Glutamatergic neuron (in vitro differentiated cells): ENCODE measurements at regions not wholly inside any gene's neighbourhood (a gene's known extent, or its start where the extent isn't known, plus 50 kb on each side); places are given as distances from the start of the nearest gene placed in this dataset.
A peak's percentile ranks its signal among the peaks of the same experiment; 100 is the strongest.
"Not testable (repeated sequence)": the region's sequence is repeated elsewhere in the genome, so short reads cannot be mapped to it uniquely, and the experiment has no call there.

Source experiments
- DNase-seq: peaks from one replicate; pipeline ENCODE4 v3.0.0; 2022
- H3K27ac Mint-ChIP-seq: one replicate; pipeline ENCODE4 v1.8.0; 2020; ENCODE audit warnings: mild to moderate bottlenecking, mixed read lengths, inconsistent platforms; ENCODE audit not compliant: unreplicated experiment
- H3K27me3 Mint-ChIP-seq: one replicate; pipeline ENCODE4 v1.8.0; 2020; ENCODE audit warnings: mild to moderate bottlenecking, moderate library complexity, mixed read lengths, inconsistent platforms; ENCODE audit not compliant: unreplicated experiment
- H3K36me3 Mint-ChIP-seq: one replicate; pipeline ENCODE4 v1.8.0; 2020; ENCODE audit warnings: mild to moderate bottlenecking, mixed read lengths, inconsistent platforms; ENCODE audit not compliant: unreplicated experiment
- H3K4me1 Mint-ChIP-seq: one replicate; pipeline ENCODE4 v1.8.0; 2020; ENCODE audit warnings: mild to moderate bottlenecking, low read depth, mixed read lengths, inconsistent platforms; ENCODE audit not compliant: unreplicated experiment
- H3K4me3 Mint-ChIP-seq: one replicate; pipeline ENCODE4 v1.8.0; 2020; ENCODE audit warnings: mild to moderate bottlenecking, mixed read lengths, inconsistent platforms; ENCODE audit not compliant: unreplicated experiment
- H3K9me3 Mint-ChIP-seq: one replicate; pipeline ENCODE4 v1.8.0; 2020; ENCODE audit warnings: mild to moderate bottlenecking, moderate library complexity, mixed read lengths, inconsistent platforms; ENCODE audit not compliant: unreplicated experiment
- CTCF ChIP-seq: fragments of 200-600 bp; sonication (generic); IDR thresholded peaks from one replicate; pipeline ENCODE4 v1.5.0; 2021; ENCODE audit not compliant: partially characterized antibody, unreplicated experiment

DNA sequence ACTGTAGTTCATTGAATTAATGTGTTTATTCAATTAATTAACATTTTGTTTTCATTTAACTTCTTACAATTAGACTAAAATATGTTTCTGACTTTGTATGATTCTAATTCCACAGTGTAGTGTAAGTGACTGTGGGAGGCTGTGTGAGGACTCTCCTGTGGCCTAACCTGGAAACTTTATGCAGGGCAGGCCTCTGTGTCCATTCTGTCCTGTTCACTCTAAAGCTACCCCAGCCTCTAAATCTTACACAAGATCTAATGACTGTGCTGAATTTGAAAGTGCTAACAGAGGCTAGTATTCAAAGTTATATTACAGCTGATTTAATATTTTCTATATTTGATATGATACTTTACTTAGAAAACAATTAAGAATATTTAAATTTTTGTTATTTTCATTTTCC, 270.5 kb upstream of the CDH19 start:
- no peak for TF ChIP-seq CTCF
- DNase-seq: no peak
- Mint-ChIP-seq H3K9me3 (peaks cover 2% of the 10 kb centered on the region), H3K4me1 (peaks cover 13% of the 10 kb centered on the region), H3K27me3 (no peaks in the 10 kb centered on the region), H3K36me3 (no peaks in the 10 kb centered on the region), H3K4me3 (no peak overlapping the region), H3K27ac (no peak overlapping the region)

GRCh38 chr18:66873899-66874298, 270.0 kb upstream of the CDH19 start:
- Mint-ChIP-seq H3K9me3 (peaks cover 2% of the 10 kb centered on the region), H3K27ac (peak overlapping the region; percentile 43), H3K4me1 (peaks cover 13% of the 10 kb centered on the region), H3K4me3 (no peak overlapping the region), H3K36me3 (no peaks in the 10 kb centered on the region), H3K27me3 (no peaks in the 10 kb centered on the region)
- no peak for DNase-seq
- no peak for TF ChIP-seq CTCF

DNA sequence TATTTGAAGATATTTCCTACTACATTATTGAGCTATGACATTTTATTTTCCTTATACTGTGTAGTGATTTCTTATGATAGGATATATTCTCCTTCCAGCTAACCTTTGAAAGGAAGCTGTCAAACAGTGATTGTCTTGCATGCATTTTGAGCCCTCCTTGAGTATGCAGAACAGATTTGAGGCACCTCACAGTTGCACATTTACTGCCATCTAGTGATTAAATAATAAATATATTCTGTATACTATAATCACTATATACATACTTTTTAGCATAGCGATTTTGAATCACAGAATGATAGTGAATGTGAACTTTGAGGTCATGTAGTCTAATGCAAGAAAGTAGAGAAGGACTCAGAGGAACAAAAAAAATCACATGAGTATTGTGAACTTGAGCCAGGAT, 268.4 kb upstream of the CDH19 start:
- Mint-ChIP-seq H3K4me3 (no peak overlapping the region), H3K9me3 (peaks cover 4% of the 10 kb centered on the region), H3K27ac (no peak overlapping the region), H3K36me3 (no peaks in the 10 kb centered on the region), H3K27me3 (no peaks in the 10 kb centered on the region), H3K4me1 (peaks cover 13% of the 10 kb centered on the region)
- no peak for DNase-seq
- peak; percentile 10 for TF ChIP-seq CTCF

DNA sequence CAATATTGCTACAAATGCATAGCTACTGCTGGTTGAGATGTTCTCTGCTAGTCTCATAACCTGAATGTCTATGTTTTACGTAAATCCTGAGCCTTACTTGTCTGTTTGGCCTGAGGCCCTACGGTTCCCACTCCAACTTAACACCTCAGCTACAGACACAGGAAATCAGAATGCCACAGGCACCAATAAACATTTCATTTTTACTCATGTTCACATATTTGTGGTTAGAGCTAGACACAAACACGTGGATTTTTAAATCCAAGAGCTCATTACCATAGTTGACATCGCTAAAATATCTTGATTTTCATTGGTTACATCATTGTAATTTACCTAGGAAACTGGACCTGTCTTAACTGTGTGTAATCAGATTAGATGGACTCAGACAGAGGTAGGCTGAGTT, 263.8 kb upstream of the CDH19 start:
- Mint-ChIP-seq H3K4me3 (no peak overlapping the region), H3K36me3 (no peaks in the 10 kb centered on the region), H3K27ac (no peak overlapping the region), H3K27me3 (no peaks in the 10 kb centered on the region), H3K4me1 (no peaks in the 10 kb centered on the region), H3K9me3 (peaks cover 2% of the 10 kb centered on the region)
- TF ChIP-seq CTCF: no peak
- DNase-seq: no peak

GRCh38 chr18:66866427-66866940, 262.6 kb upstream of the CDH19 start:
- not testable (repeated sequence) for H3K9me3 Mint-ChIP-seq, H3K4me1 Mint-ChIP-seq, H3K27me3 Mint-ChIP-seq, H3K36me3 Mint-ChIP-seq, DNase-seq, H3K27ac Mint-ChIP-seq, H3K4me3 Mint-ChIP-seq
